Adrenal gland (tissue), 9 donors: ENCODE measurements at regions not wholly inside any gene's neighbourhood (a gene's known extent, or its start where the extent isn't known, plus 50 kb on each side); places are given as distances from the start of the nearest gene placed in this dataset.

Experiments
- DNase-seq, 7 donors: peaks; one replicate each; pipeline ENCODE4 v3.0.0-alpha.2; 2019 to 2020
- H3K27ac ChIP-seq, 5 donors: fragments of 200-600 bp; sonication (generic) in 4 of 5; 1 replicate in 3 of 5; 2 replicates in 2 of 5; pipeline versions ENCODE4 v1.5.1 to v1.8.0; 2016 to 2020; ENCODE audit warnings: mild to moderate bottlenecking in 1 of 5
- H3K27me3 ChIP-seq: fragments of 200-600 bp; 2 replicates; pipeline ENCODE4 v1.8.0; 2021
- H3K36me3 ChIP-seq, 2 donors: fragments of 200-600 bp; replicated peaks in 1 of 2; 1 replicate in 1 of 2; 2 replicates in 1 of 2; pipeline versions ENCODE4 v1.5.1 to v1.8.0; 2018 to 2022
- H3K4me1 ChIP-seq, 2 donors: fragments of 200-600 bp; replicated peaks in 1 of 2; 1 replicate in 1 of 2; 2 replicates in 1 of 2; pipeline versions ENCODE4 v1.5.1 to v1.8.0; 2018 to 2021
- H3K4me3 ChIP-seq, 4 donors: fragments of 200-600 bp; sonication (generic) in 3 of 4; one replicate each; pipeline ENCODE4 v1.5.1; 2016 to 2018
- H3K9me3 ChIP-seq, 3 donors: fragments of 200-600 bp; sonication (generic) in 1 of 3; replicated peaks in 1 of 3; 1 replicate in 2 of 3; 2 replicates in 1 of 3; pipeline versions ENCODE4 v1.5.1 to v1.8.0; 2016 to 2021
- POLR2A ChIP-seq, 2 donors: fragments of 450-650 bp; IDR thresholded peaks; one replicate each; pipeline ENCODE4 v1.6.1; 2017; ENCODE audit warnings: antibody characterized with exemption in 2 of 2, mild to moderate bottlenecking in 2 of 2, moderate library complexity in 1 of 2
- WGBS, 4 donors: extraction: QIAGEN DNeasy Blood & Tissue Kit in 2 of 4; methylation state at CpG; one replicate each; pipeline versions ENCODE4 v1.1.5 to v1.1.7; 2013 to 2017; 5-methylcytosine and 5-hydroxymethylcytosine counted together
- intact Hi-C, 2 donors: fragments of 100-400 bp; cut with DNase I; formaldehyde crosslinking; loops; one replicate each; pipeline versions ENCODE4 v1.14.1 to v1.15.0; 2022 to 2023
- TF ChIP-seq, protein P1 (sequence below), 6 experiments: fragments of 450-650 bp in 4 of 6; fragments of 200-600 bp in 2 of 6; sonication (generic) in 1 of 6; IDR thresholded peaks; 1 replicate in 5 of 6; 2 replicates in 1 of 6; pipeline versions ENCODE4 v1.5.1 to v1.8.0; 2016 to 2021; ENCODE audit warnings: antibody characterized with exemption in 6 of 6, mild to moderate bottlenecking in 2 of 6, moderate library complexity in 1 of 6
- donor health status: healthy with polysubstance abuse.
- donor health status: Bipolar disorder and iron deficiency.
- donor health status: DM: yes; HTN: yes; CAD: no.
- donor health status: DM: no; HTN: no; CAD: no.
- donor health status: DM: no; HTN: no; CAD: no.

DNA sequence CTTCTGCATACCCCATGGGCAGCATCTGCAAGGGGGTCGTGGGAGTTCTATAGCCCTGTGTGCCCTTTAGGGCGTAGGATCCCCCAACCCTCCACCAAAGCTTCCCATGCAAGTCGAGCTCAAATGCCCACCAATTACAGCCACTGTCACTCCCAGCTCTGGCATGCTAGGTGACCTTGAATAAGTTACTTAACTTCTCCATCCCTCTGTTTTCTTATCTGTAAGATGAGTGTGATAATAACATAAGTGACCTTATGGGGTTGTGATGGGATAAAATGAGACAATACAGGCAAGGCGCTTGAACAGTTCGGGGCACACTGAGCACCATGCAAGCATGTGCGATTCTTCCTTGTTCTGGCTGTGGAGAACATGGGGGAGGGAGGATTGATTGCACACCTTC lies 74.8 kb upstream of the POMGNT2 start:
- H3K4me3 ChIP-seq, result no peak overlapping the region
- TF ChIP-seq, protein P1, sequence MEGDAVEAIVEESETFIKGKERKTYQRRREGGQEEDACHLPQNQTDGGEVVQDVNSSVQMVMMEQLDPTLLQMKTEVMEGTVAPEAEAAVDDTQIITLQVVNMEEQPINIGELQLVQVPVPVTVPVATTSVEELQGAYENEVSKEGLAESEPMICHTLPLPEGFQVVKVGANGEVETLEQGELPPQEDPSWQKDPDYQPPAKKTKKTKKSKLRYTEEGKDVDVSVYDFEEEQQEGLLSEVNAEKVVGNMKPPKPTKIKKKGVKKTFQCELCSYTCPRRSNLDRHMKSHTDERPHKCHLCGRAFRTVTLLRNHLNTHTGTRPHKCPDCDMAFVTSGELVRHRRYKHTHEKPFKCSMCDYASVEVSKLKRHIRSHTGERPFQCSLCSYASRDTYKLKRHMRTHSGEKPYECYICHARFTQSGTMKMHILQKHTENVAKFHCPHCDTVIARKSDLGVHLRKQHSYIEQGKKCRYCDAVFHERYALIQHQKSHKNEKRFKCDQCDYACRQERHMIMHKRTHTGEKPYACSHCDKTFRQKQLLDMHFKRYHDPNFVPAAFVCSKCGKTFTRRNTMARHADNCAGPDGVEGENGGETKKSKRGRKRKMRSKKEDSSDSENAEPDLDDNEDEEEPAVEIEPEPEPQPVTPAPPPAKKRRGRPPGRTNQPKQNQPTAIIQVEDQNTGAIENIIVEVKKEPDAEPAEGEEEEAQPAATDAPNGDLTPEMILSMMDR (IDR thresholded peaks at IDR 0.05), result no peak
- DNase-seq, result no peak
- intact Hi-C loops, result no loop called here
- no peak overlapping the region for H3K27ac ChIP-seq
- H3K36me3 ChIP-seq, result no peaks in the 10 kb centered on the region
- H3K9me3 ChIP-seq, result no peaks in the 10 kb centered on the region
- no peaks in the 10 kb centered on the region for H3K27me3 ChIP-seq
- H3K4me1 ChIP-seq, result peaks cover 11 to 29% of the 10 kb centered on the region in 2 donors
- whole genome bisulfite sequencing, 4 donors, result 61 to 72% (median 69%) methylated on average over 6 of the region's 6 CpGs

DNA sequence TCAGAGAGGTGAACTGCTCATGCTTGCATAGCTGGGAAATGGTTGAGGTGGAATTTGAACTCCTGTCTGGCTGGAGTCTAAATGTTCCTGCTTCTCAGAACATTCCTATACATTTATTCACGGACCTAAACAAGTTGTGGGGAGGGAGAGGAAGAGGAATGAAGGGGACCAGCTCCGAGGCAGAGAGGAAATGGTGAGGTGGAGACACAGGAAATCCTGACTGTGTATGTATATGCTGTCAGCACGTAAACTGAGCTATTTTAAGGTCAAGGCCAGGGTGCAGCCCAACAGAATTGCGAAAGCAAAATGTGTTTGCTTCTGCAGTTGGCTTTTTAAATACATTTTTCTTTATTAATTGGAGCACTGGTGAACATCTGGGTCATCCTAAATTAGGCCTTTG lies 74.1 kb upstream of the POMGNT2 start:
- TF ChIP-seq POLR2A (IDR thresholded peaks at IDR 0.05), result no peak
- TF ChIP-seq, protein P1 (IDR thresholded peaks at IDR 0.05), result no peak
- H3K4me3 ChIP-seq, result no peak overlapping the region
- intact Hi-C loops, result no loop called here
- H3K9me3 ChIP-seq, result no peaks in the 10 kb centered on the region
- peak in 6 of 7 donors; percentile 27 to 64 (median 31) for DNase-seq
- H3K27me3 ChIP-seq, result no peaks in the 10 kb centered on the region
- no peaks in the 10 kb centered on the region for H3K36me3 ChIP-seq
- peak overlapping the region in 2 of 5 donors; percentile 1 to 27 for H3K27ac ChIP-seq
- peaks cover 11 to 29% of the 10 kb centered on the region in 2 donors for H3K4me1 ChIP-seq
- WGBS, 4 donors, result 31 to 42% (median 39%) methylated on average over 4 of the region's 4 CpGs

DNA sequence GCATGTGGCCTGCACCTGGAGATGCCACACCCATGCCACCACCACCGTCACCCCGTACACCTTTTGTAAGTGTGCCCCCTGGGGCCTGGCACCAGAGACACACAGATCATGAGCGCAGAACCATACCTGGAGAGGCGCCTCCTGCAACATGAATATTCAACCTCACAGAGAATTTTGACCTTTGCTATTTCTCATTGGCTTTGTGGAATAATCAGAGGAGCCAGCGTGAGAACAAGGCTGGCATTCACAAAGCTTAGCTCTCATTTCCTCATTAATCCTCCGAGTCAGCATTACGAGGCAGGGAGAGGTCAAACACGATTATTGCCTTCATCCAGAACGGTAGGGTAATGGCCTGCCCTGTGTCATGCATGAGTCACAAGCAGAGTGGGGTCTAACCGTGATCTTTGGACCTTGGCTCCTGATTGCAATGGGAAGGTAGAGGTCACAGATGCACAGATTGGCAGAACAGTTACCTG lies 73.0 kb upstream of the POMGNT2 start:
- no peaks in the 10 kb centered on the region for H3K27me3 ChIP-seq
- WGBS, 4 donors, result 56 to 70% (median 59%) methylated on average over 7 to 10 of the region's 10 CpGs
- H3K27ac ChIP-seq, result peak overlapping the region in 1 of 5 donors; percentile 27
- TF ChIP-seq, protein P1 (IDR thresholded peaks at IDR 0.05), result no peak
- TF ChIP-seq POLR2A (IDR thresholded peaks at IDR 0.05), result no peak
- no peaks in the 10 kb centered on the region for H3K36me3 ChIP-seq
- peak in 2 of 7 donors; percentile 31 to 44 for DNase-seq
- peaks cover 11 to 29% of the 10 kb centered on the region in 2 donors for H3K4me1 ChIP-seq
- H3K9me3 ChIP-seq, result no peaks in the 10 kb centered on the region
- intact Hi-C loops, result no loop called here
- H3K4me3 ChIP-seq, result no peak overlapping the region

DNA sequence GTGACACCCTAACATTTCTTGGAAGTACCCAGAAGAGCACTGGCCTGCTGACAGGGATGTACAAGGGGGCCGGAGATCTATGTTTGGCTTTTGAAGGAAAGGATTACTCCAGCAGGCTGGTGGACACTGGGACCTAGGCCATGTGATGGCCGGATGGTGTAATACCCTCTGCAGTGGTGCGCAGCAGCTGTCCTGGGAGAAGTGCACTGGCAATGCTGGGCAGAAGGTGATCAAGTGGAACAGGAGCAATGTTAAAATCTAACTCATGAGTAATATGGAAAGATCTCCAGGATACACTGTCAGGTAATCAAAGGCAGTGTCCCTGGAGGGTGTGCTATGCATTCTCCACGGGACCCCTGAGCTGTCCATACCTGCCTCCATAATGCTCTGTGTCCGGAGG lies 71.2 kb upstream of the POMGNT2 start:
- no peaks in the 10 kb centered on the region for H3K9me3 ChIP-seq
- no peak overlapping the region for H3K27ac ChIP-seq
- 74 to 96% (median 86%) methylated on average over 4 to 5 of the region's 5 CpGs for WGBS, 4 donors
- H3K27me3 ChIP-seq, result no peaks in the 10 kb centered on the region
- TF ChIP-seq POLR2A (IDR thresholded peaks at IDR 0.05), result no peak
- TF ChIP-seq, protein P1 (IDR thresholded peaks at IDR 0.05), result no peak
- intact Hi-C loops, result no loop called here
- H3K4me1 ChIP-seq, result peaks cover 11 to 29% of the 10 kb centered on the region in 2 donors
- peak in 1 of 7 donors; percentile 28 for DNase-seq
- H3K36me3 ChIP-seq, result no peaks in the 10 kb centered on the region
- H3K4me3 ChIP-seq, result no peak overlapping the region
